ENCODE measurements at regions not wholly inside any gene's neighbourhood (a gene's known extent, or its start where the extent isn't known, plus 50 kb on each side); places are given as distances from the start of the nearest gene placed in this dataset.

GRCh38 chr5:120806202-120806601 lies 342.1 kb downstream of the PRR16 start:
- TF ChIP-seq CTCF (IDR thresholded peaks at IDR 0.05): no peak
- DNase-seq (no peak), ATAC-seq (peak in 3 of 4 donors; percentile 34 to 75 (median 65))
- no peaks in the 10 kb centered on the region for H3K27me3 ChIP-seq (ENCODE audit: insufficient read depth in 3 of 3, low read length in 2 of 3)
- H3K4me1 ChIP-seq: peaks cover 7% of the 10 kb centered on the region
- 19 to 36% (median 24%) methylated on average over 2 of the region's 2 CpGs for WGBS, 3 donors
- H3K4me3 ChIP-seq: no peak overlapping the region
- H3K36me3 ChIP-seq (ENCODE audit: insufficient read depth in 1 of 2, low read depth in 1 of 2): no peaks in the 10 kb centered on the region
- H3K9me3 ChIP-seq: no peaks in the 10 kb centered on the region
- H3K27ac ChIP-seq: no peak overlapping the region
- intact Hi-C loops (cut with DNase I): loop anchor here in 1 of 2 donors (10.0 kb wide), 1 partner anchor 861 kb away; no protein-coding TSS in a partner anchor

GRCh38 chr5:120808135-120808534 lies 344.0 kb downstream of the PRR16 start:
- no peak overlapping the region for H3K27ac ChIP-seq
- ATAC-seq: no peak
- no peak for DNase-seq
- peaks cover 7% of the 10 kb centered on the region for H3K4me1 ChIP-seq
- H3K36me3 ChIP-seq (ENCODE audit: insufficient read depth in 1 of 2, low read depth in 1 of 2): no peaks in the 10 kb centered on the region
- TF ChIP-seq CTCF (IDR thresholded peaks at IDR 0.05): no peak
- H3K9me3 ChIP-seq: no peaks in the 10 kb centered on the region
- no peaks in the 10 kb centered on the region for H3K27me3 ChIP-seq (ENCODE audit: insufficient read depth in 3 of 3, low read length in 2 of 3)
- H3K4me3 ChIP-seq: no peak overlapping the region
- intact Hi-C loops (cut with DNase I): loop anchor here in 1 of 2 donors (10.0 kb wide), 1 partner anchor 863 kb away; no protein-coding TSS in a partner anchor

- ATAC-seq (no peak), DNase-seq (no peak)
- Histone ChIP-seq H3K36me3 (ENCODE audit: insufficient read depth in 1 of 2, low read depth in 1 of 2) (no peaks in the 10 kb centered on the region), H3K9me3 (no peaks in the 10 kb centered on the region), H3K27ac (no peak overlapping the region), H3K4me1 (peaks cover 7% of the 10 kb centered on the region), H3K27me3 (ENCODE audit: insufficient read depth in 3 of 3, low read length in 2 of 3) (no peaks in the 10 kb centered on the region), H3K4me3 (no peak overlapping the region)
- intact Hi-C loops (cut with DNase I): loop anchor here in 1 of 2 donors (10.0 kb wide), 1 partner anchor 864 kb away; no protein-coding TSS in a partner anchor
- TF ChIP-seq CTCF (IDR thresholded peaks at IDR 0.05): no peak
Measured at GRCh38 chr5:120808606-120809005, 344.5 kb downstream of the PRR16 start.

- ATAC-seq (no peak), DNase-seq (no peak)
- Histone ChIP-seq H3K27me3 (ENCODE audit: insufficient read depth in 3 of 3, low read length in 2 of 3) (no peaks in the 10 kb centered on the region), H3K4me1 (no peaks in the 10 kb centered on the region), H3K4me3 (no peak overlapping the region), H3K9me3 (no peaks in the 10 kb centered on the region), H3K36me3 (ENCODE audit: insufficient read depth in 1 of 2, low read depth in 1 of 2) (no peaks in the 10 kb centered on the region), H3K27ac (no peak overlapping the region)
- TF ChIP-seq CTCF (IDR thresholded peaks at IDR 0.05): no peak
- intact Hi-C loops (cut with DNase I): no loop called here
- 82 to 89% (median 84%) methylated on average over 2 of the region's 2 CpGs for WGBS, 3 donors
Measured at GRCh38 chr5:120813551-120813950, 349.5 kb downstream of the PRR16 start.

Measured in psoas muscle (tissue), 7 donors.